ENCODE measurements at regions not wholly inside any gene's neighbourhood (a gene's known extent, or its start where the extent isn't known, plus 50 kb on each side); places are given as distances from the start of the nearest gene placed in this dataset.

DNA sequence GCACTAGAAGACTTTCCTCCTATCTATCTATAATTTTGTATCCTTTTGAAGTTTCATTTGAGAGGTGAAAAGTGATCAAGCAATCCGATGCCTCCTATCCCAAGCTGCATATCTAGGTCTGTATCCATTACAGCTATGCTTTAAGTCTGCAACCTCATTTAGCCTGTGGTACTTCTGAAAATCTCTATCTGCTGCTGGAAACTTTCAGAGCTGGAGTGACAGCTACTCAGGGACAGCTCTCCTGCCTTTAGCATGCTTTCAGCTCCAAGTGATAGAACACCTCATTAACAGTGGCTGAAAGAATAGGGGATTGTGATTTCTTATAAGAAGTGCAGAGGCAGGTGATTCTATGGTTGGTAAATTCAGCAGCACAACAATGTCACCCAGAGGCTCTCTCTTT lies 1153.5 kb downstream of the AACS start:
- H3K4me1 ChIP-seq: no peaks in the 10 kb centered on the region
- no peak for ATAC-seq
- TF ChIP-seq POLR2A (IDR thresholded peaks at IDR 0.05) (no peak), CTCF (IDR thresholded peaks at IDR 0.05) (no peak)
- H3K9me3 ChIP-seq: no peaks in the 10 kb centered on the region
- no peak for DNase-seq
- intact Hi-C loops (cut with DNase I): no loop called here
- H3K27ac ChIP-seq: no peak overlapping the region
- H3K36me3 ChIP-seq: no peaks in the 10 kb centered on the region
- 43% methylated on average over 1 of the region's 1 CpG for WGBS (ENCODE audit: insufficient coverage, low coverage, low lambda C conversion rate, missing lambda C conversion rate)
- no peak overlapping the region for H3K4me3 ChIP-seq
- no peaks in the 10 kb centered on the region for H3K27me3 ChIP-seq

- WGBS (ENCODE audit: insufficient coverage, low coverage, low lambda C conversion rate, missing lambda C conversion rate): 41% methylated on average over 2 of the region's 2 CpGs
- no peaks in the 10 kb centered on the region for H3K36me3 ChIP-seq
- DNase-seq (no peak), ATAC-seq (no peak)
- intact Hi-C loops (cut with DNase I): no loop called here
- TF ChIP-seq POLR2A (IDR thresholded peaks at IDR 0.05) (no peak), CTCF (IDR thresholded peaks at IDR 0.05) (no peak)
- no peak overlapping the region for H3K4me3 ChIP-seq
- no peaks in the 10 kb centered on the region for H3K4me1 ChIP-seq
- H3K27me3 ChIP-seq: no peaks in the 10 kb centered on the region
- H3K9me3 ChIP-seq: no peaks in the 10 kb centered on the region
- no peak overlapping the region for H3K27ac ChIP-seq
Measured at GRCh38 chr12:126219139-126219538, 1153.9 kb downstream of the AACS start.

GRCh38 chr12:126219654-126220279 lies 1154.5 kb downstream of the AACS start:
- intact Hi-C loops (cut with DNase I): no loop called here
- Histone ChIP-seq H3K27me3 (no peaks in the 10 kb centered on the region), H3K36me3 (no peaks in the 10 kb centered on the region), H3K27ac (no peak overlapping the region), H3K4me1 (no peaks in the 10 kb centered on the region), H3K9me3 (no peaks in the 10 kb centered on the region), H3K4me3 (no peak overlapping the region)
- ATAC-seq: no peak
- TF ChIP-seq CTCF (IDR thresholded peaks at IDR 0.05): no peak
- no peak for TF ChIP-seq POLR2A (IDR thresholded peaks at IDR 0.05)
- WGBS (ENCODE audit: insufficient coverage, low coverage, low lambda C conversion rate, missing lambda C conversion rate): 45% methylated on average over 4 of the region's 6 CpGs
- no peak for DNase-seq

GRCh38 chr12:126224032-126224431 lies 1158.8 kb downstream of the AACS start:
- H3K4me1 ChIP-seq: no peaks in the 10 kb centered on the region

More at GRCh38 chr12:126224032-126224431, 1158.8 kb downstream of the AACS start:
- no peak overlapping the region for H3K4me3 ChIP-seq
- DNase-seq (no peak), ATAC-seq (no peak)
- no peaks in the 10 kb centered on the region for H3K9me3 ChIP-seq
- 95% methylated on average over 2 of the region's 3 CpGs for WGBS (ENCODE audit: insufficient coverage, low coverage, low lambda C conversion rate, missing lambda C conversion rate)
- H3K27ac ChIP-seq: no peak overlapping the region
- H3K27me3 ChIP-seq: no peaks in the 10 kb centered on the region
- intact Hi-C loops (cut with DNase I): no loop called here
- H3K36me3 ChIP-seq: no peaks in the 10 kb centered on the region
- TF ChIP-seq CTCF (IDR thresholded peaks at IDR 0.05): no peak
- TF ChIP-seq POLR2A (IDR thresholded peaks at IDR 0.05): no peak
